ELF-1 (cell line): ENCODE measurements at regions not wholly inside any gene's neighbourhood (a gene's known extent, or its start where the extent isn't known, plus 50 kb on each side); places are given as distances from the start of the nearest gene placed in this dataset.
"Not testable (repeated sequence)": the region's sequence is repeated elsewhere in the genome, so short reads cannot be mapped to it uniquely, and the experiment has no call there.

Experiments used
- DNase-seq: peaks from one replicate; pipeline ENCODE4 v3.0.0-alpha.2; 2016; ENCODE audit warnings: low read depth, low spot score

DNA sequence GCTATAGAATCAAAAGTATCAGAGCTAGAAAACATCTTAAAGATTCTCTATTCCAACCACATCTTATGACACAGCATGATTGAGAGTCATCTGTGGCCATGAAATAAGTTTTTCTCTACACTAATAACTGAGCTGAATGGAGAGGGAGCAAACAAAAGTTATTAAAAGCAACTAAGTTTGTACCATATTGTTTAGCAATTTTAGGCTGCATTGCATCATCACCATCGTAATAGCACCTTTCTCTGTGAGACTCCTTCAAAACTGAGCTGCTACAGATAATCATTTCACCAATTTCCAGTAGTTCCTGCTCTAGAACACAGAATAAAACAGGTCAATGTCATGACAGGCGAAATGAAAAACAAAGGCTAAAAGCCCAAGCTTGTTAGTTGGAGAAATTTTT, 1183.9 kb downstream of the DIAPH3 start:
- no peak for DNase-seq

DNA sequence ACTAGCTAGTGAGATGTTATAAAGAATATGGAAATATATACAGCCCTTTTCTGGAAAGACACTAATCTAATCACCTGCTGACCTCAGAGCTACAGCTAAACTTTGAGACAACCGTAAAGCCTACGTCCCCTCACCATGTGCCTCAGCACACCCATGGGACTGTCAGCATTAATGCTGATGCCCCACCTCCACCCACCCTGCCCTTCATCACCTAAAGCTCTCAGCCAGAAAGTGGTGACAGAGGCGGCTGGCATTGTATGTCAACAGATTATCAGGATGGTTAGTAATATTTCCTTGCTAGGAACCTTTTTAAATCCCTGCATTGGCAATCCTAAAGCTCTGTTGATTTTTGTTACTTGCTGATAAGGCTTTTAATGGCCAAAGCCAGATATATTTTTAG, 1177.9 kb downstream of the DIAPH3 start:
- DNase-seq: no peak

DNA sequence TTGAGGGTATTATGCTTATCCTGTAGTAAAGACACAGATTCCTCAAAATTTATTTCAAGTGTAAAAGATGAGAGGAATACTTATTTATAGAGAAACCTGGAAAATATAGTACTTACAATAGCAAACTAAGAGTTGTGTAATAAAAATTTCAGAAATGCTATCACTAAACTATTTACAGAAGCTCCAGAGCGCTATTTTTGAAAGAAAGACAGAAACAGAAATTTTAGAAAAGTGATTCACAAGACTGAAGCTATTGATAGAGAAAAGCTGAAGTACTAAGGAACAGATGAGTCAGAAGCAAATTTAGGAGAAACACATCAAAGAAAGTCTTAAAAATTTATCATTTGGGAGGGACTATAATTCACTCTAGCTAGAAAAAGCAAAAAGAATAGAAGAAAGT, 1174.2 kb downstream of the DIAPH3 start:
- no peak for DNase-seq

DNA sequence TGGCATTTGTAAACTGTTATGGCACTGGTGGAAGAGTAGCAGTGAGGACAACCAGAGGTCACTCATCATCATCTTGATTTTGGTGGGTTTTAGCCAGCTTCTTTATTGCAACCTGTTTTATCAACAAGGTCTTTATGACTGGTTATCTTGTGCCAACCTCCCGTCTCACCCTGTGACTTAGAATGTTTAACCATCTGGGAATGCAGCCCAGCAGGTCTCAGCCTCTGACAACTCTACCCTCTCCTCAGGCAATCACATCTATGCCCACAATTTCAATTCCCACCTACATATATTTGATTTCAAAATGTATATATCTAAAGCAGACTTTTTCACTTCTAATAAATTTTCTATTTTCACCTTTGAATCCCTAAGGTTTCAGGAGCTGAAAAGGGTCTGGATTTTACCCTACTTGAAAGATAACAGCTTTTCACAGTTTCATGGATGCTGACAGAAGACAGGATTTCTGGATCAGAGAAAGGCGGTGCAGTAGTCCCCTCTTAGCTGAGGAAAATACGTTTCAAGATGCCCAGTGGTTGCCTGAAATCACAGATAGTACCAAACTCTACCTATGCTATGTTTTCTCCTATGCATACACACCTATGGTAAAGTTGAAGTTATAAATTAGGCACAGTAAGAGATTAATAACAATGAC, 1171.8 kb downstream of the DIAPH3 start:
- no peak for DNase-seq

DNA sequence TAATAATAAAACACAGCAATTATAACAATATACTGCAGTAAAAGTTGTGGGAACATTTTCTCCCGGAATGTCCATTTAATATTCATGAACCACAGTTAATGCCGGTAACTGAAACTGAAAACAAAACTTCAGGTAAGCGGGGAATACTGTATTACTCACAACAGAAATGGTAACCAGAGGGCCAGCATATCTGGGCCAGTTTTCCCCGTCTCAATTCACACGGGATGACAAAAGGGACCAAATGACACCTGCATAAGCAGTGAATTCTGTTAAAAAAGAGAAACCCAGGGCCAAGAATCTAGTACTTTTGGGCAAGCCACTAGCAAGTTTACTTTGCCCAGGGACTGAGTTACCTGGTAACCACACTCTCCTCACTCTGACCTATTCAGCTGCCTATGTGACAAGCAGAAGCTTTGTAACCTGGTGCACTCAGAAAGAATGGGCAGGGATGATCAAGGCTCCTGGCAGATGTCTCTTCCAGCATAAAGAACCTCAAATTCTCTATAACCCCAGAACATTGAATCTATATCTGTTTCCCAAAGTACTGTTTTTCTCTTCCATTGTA, 1171.2 kb downstream of the DIAPH3 start:
- DNase-seq: no peak

DNA sequence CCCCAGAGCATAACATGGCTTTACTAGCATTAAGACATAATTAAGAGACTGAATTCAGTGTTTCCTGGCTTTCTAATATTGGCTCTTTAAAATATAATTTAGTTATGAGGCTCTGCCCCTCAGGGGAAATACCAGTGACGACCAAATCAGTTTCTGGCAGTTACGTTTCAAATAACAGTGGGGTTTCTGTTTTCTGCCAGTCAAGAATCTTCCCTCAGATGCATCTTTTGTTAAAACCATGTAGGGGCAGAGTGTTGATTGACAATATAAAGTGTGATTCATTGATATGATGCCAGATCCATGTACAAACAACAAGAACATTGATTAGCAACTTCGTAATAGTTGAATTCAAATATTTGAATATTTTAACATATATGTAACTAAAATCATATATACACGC, 1169.7 kb downstream of the DIAPH3 start:
- DNase-seq: no peak

DNA sequence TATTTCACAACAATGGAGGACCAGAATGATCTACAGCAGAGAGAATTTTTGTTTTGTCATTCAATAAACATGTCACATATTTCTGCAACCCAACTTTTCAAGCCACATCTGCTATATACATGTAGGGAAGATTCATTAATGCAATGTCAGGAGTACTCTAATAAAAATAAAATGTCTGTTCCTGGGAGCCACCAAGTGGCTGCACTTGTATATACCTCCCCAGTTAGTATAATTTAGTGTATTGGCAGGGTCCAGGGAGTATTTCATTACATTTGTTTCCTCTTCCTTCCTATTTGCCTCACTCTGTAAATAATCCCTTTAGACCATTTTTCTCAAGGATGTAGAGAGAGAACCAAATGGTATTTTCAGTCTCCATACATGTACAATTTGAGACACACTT, 1169.0 kb downstream of the DIAPH3 start:
- DNase-seq: no peak

DNA sequence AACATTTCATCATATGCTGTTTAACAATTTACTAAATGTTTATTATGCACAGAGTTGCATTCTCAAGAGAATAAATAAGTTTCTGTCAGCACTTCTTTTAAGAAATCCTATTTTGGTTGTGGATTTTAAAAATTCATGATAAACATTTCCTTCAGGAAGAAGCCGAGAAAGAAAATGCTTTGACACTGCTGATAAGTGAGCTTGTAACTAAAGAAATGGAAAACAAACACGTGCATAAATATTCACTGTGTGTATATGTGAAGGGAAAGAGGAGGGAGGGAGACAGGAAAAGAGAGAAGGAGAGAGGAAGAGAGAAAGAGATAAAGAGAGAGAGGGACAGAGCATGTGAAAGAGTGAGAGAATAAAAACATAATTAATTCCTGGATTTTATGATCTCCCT, 1165.0 kb downstream of the DIAPH3 start:
- DNase-seq: no peak

DNA sequence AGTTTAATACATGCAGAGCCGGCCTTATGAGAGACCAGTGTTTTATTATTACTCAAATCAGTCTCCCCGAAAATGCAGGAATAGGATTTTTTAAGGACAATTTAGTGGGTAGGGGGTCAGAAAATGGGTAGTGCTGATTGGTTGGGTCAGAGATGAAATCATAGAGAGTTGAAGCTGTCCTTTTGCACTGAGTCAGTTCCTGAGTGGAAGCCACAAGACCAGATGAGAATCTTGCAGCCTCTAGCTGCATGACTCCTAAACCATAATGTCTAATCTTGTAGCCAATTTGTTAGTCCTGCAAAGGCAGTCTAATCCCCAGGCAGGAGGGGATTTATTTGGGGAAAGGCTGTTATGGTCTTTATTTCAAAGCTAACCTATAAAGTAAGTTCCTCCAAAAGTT, 1163.9 kb downstream of the DIAPH3 start:
- DNase-seq: no peak

DNA sequence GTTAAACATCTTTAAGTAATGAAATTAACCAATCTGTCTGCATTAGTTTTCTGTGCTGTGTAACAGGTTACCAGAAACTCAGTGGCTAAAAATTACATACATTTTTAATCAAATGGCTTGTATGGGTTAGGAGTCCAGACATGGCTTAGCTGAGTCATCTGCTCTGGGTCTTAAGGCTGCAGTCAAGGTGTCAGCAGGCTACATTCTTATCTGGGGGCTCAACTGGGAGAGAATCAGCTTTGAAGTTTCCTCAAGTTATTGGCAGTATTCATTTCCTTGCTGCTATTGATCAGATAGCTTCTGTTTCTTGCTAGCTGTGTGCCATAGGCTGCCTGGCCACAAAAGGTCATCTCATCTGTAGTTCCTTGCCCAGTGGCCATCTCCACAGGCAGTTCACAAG, 1163.0 kb downstream of the DIAPH3 start:
- peak; percentile 4 for DNase-seq

DNA sequence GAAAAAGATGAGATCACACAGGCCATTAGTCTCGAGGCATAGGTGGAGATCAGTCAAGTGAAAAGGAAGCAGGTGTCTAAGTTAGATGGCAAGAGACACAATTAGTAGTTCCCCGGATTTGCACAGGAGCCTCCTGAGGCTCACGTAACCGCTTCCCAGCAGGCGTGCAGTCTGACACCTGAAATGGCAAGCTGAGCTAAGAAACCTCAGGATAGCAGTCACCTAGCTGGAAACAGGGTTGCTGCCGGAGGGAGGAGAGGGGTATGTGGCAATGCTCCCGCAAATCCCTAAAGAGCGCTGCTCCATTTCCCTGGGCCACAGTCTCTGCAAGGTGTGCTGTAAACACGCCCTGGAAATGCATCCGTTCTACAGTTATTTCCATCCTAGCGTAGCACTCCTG, 1151.0 kb downstream of the DIAPH3 start:
- no peak for DNase-seq

DNA sequence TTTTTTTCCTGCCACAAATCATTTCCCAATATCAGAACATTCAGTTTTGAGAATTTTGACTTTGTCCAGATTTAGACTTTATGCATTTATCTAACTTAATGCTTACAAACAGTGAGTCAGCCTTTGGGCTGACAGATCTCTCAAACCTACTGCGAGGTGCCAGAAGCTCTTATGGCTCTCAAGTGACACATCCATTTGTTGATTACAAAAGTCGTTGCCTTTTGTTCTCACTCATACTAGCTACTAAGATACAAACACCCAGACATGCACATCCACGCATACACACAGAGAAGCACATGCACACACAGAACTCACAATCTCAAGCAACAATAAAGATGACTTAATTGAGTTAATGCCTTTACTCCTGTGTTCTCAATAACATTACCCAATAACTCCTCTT, 1147.5 kb downstream of the DIAPH3 start:
- DNase-seq: no peak

DNA sequence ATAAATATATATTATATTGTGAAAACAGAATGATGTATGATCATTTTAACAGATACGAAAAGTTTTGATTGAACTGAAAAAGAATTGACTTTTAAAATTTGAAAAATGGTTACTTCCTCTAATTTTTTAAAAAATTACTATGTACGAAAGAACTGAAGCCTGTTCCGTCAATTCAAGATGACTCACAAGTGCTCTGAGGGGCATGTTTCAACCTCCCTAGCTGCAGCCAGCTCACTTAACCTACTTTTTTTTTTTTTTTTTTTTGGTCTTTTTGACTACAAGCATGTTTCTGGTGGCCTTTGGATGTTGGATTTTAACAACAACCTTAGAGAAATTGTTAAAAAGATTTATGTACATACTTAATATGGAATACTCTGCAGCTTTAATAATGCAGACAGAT, 1139.3 kb downstream of the DIAPH3 start:
- no peak for DNase-seq

DNA sequence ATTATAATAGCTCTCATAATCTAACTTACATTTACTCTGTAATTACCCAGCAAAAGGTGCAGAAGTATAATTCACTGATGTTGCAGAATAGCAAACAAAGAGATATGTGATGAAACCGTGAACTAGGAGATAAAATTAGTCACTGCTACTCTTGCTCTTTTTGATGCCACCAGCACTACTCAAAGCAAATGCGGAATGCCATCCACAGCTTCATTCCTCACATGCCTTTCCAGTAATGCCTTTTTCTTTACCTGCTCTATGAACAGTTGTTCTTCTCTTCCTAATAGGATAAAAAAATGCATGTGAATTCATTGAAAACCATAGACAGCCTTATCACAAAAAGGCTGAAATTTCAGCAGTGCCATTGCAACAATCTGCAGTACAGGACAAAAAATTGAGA, 1129.5 kb downstream of the DIAPH3 start:
- DNase-seq: no peak

DNA sequence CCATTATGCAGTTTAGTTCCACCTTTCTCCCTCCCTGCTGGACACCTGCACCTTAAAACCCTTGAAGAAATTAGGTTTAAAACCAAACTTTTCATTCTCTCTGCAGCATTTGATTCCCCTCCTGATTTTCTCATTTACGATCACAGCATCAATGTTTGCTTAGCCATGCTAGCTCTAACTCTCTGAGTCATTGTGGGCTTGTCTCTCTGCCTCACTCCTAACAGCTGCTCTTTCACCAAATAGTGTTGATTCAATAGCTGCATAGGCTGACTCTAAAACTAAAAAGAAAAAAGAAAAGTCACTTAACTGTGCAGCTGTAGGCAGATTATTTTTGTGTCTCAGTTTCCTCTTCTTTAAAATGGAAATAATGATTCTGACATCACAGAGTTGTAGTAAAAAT, 1124.9 kb downstream of the DIAPH3 start:
- no peak for DNase-seq

DNA sequence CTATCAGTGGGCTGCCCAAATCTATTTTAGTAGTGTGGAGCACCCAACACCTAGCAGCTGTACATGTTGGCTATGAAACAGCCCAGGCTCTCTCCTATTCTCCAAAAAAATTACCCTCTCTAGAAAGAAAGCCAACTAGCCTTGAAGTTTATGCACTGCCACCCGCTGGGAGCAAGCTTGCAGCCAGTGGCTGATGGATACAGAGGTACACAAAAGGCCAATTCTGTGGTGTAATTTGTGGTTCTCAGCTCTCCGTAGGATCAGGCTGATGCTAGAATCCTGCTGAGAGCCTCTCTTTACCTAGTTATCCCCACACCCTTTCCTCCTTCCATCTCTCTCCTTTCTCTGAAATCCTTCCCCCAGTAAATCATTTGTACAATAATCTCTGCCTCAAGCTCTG, 1120.7 kb downstream of the DIAPH3 start:
- no peak for DNase-seq

DNA sequence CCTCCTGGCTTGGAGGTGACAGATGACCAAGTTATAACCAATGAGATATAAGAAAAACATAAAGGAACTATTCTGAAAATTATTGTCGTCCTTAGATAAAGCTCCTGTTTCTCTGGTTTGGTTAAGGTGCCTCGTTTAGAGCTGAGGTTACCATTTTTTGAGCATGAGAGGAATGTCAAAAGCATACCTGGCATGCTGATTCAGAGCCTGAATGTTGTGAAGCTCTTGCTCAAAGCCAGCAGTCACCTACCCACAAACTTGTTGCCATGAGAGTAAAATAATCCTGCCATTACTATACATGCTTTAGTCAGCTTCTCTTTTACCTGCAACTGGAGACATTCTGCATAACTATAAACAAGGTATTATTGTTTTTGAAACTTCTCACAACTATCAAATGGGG, 1116.2 kb downstream of the DIAPH3 start:
- DNase-seq: no peak

DNA sequence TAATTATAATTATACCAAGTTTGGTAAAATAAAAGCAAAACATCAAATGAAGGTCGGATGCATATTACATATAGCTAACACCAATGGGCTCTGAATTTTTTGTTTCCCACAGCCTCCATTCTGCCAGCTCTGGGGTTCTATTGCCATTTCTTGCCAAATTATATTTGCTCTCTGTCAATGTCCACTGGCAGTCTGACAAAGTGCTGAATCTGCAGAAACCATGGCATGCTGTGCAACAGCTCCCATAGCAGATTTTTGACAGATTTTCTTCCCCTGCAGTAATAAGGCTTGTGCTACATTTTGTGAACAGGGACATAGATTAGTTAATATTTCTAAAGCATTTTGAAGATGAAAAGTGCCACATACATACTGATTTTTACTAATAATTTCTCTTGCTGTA, 1102.1 kb downstream of the DIAPH3 start:
- DNase-seq: no peak

DNA sequence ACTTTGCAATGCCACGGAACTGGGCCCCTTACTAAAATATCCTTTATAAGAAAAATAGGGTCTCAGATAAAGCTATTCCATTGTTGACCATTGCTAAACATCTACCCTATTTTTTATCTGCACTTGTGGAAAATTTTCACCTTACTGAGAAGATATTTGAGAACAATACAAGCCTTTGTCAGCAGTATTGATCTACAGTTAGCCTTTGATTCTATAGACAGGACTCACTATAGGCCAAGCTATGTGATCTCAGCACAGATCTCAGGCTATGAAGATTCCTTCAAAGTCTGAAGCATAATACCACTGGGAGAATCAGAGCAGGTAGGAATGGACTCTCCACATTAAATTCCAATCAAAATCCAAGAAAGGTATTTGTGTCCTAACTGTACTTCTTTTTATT, 1099.7 kb downstream of the DIAPH3 start:
- DNase-seq: no peak

DNA sequence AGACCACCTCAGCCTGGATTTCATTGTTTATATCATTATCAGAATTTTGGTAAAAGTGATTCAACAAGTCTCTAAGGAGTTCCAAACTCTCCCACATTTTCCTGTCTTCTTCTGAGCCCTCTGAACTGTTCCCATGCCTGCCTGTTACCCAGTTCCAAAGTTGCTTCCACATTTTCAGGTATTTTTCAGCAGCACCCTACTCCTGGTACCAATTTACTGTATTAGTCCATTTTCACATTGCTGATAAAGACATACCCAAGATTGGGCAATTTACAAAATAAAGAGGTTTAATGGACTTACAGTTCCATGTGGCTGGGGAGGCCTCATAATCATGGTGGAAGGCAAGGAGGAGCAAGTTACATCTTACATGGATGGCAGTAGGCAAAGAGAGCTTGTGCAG, 1087.3 kb downstream of the DIAPH3 start:
- not testable (repeated sequence) for DNase-seq

DNA sequence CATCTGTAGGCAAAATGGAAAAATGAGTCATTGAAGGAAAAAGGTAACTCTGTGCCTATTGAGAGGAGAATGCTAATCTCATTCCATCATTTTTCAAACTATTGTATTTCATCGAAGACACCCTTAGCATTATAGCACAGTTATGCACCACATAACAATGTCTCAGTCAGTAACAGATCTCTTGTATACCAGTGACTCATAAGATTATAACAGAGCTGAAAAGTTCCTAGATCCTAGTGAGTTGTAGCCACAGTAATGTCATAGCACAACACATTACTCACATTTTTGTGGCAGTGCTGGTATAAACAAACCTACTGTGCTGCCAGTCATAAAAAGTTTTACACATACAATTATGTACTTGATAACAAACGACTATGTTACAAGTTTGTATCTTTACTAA, 1077.6 kb downstream of the DIAPH3 start:
- DNase-seq: no peak

DNA sequence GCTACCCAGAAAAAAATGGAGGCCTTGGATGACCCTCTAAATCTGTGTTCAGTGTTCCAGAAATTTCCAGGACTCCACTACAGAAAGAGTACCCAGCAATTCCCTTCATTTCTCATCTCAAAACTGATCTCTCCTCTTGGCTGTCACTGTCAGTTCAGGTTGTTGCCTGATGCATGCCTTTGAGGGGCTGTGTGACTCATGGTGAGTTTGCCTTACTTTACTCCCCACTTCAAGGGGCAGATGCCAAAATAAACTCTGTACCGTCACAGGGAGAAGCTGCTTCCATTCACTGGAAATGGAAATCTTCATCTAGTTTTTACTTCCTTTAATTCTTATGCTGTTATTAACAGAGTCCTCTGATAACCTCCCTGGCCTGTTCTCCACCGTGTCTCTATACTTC, 1075.0 kb downstream of the DIAPH3 start:
- DNase-seq: no peak

DNA sequence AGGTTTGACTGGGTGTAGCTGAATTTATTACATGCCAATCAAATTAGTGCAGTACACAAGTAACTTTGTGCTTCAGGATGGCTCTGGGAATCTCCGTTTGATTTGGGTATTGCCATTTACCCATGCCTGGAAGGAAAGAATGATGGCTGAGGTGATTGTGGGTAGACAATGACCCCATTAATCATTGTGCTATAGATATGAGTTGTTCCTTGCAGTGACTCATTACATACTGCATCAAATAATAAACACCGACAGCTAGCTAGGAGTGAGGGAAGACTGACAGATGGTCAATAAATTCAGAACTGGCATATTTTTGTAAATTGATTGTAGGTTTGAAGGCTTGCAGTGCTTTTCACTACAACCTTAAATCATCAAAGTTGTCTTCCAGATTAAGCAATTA, 1069.5 kb downstream of the DIAPH3 start:
- DNase-seq: no peak
